ENCODE measurements at regions not wholly inside any gene's neighbourhood (a gene's known extent, or its start where the extent isn't known, plus 50 kb on each side); places are given as distances from the start of the nearest gene placed in this dataset.

DNA sequence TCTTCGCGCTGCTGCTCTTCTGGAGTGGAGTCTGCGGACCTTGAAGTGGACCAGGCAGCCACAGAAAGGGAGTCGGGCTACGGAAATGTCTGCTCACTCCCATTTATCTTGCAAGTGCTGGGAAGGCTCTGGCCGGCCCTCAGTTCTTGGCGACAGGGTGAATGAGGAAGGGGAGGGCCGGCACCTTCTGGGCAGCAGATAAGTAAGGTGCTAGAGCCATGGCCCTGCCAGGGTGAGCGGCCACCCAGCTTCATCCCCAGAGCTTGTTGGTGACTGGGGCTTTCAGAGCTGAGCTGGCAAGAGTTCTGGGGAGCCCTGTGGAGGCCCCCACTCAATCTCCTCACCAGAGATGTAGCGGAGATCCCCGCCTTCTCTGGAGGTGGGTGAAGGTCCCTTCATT is 103.5 kb downstream of the ASB7 start:
- no peak for TF ChIP-seq EZH2phosphoT487 (IDR thresholded peaks at IDR 0.05; ENCODE audit: borderline replicate concordance)
- TF ChIP-seq, protein P1, sequence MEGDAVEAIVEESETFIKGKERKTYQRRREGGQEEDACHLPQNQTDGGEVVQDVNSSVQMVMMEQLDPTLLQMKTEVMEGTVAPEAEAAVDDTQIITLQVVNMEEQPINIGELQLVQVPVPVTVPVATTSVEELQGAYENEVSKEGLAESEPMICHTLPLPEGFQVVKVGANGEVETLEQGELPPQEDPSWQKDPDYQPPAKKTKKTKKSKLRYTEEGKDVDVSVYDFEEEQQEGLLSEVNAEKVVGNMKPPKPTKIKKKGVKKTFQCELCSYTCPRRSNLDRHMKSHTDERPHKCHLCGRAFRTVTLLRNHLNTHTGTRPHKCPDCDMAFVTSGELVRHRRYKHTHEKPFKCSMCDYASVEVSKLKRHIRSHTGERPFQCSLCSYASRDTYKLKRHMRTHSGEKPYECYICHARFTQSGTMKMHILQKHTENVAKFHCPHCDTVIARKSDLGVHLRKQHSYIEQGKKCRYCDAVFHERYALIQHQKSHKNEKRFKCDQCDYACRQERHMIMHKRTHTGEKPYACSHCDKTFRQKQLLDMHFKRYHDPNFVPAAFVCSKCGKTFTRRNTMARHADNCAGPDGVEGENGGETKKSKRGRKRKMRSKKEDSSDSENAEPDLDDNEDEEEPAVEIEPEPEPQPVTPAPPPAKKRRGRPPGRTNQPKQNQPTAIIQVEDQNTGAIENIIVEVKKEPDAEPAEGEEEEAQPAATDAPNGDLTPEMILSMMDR (conservative IDR thresholded peaks at IDR 0.05; ENCODE audit: low read length) = no peak
